ENCODE measurements at regions not wholly inside any gene's neighbourhood (a gene's known extent, or its start where the extent isn't known, plus 50 kb on each side); places are given as distances from the start of the nearest gene placed in this dataset.

GRCh38 chr1:106080608-106081325, 975.7 kb upstream of the PRMT6 start:
- TF ChIP-seq CTCF (IDR thresholded peaks at IDR 0.05; ENCODE audit: extremely low read depth in 1 of 2, insufficient read depth in 1 of 2, low read depth in 1 of 2, low read length in 2 of 2) (no peak), POLR2AphosphoS5 (IDR thresholded peaks at IDR 0.05; ENCODE audit: insufficient read depth, low read depth, low read length) (no peak), GATA2 (IDR thresholded peaks at IDR 0.05; ENCODE audit: insufficient read depth, insufficient read length, low read depth, low read length) (no peak), POLR2A (IDR thresholded peaks at IDR 0.05; ENCODE audit: low read depth, low read length) (no peak)

Measured in endothelial cell of umbilical vein (primary cell).